ENCODE measurements at regions not wholly inside any gene's neighbourhood (a gene's known extent, or its start where the extent isn't known, plus 50 kb on each side); places are given as distances from the start of the nearest gene placed in this dataset.

DNA sequence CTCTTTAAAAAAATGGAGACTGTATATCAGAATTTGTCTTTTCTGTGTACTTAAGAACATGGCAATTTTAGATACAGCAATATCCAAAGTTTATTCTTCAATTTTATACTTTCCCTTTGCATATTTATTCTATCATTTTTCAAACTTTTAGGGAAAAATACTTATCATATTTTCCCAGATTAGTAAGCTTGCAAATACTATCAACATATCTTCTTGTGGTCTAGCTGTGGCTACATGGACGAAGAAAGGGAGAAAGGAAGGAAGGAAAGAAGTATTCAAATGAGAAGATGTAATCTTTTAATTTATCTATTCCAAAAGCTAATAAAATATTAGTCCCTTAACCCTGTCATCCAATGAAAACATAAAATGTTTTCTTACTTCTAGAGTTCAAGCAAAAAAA is 797.8 kb upstream of the GALNTL6 start:
- Mint-ChIP-seq H3K27me3 (no peaks in the 10 kb centered on the region), H3K4me3 (no peak overlapping the region)
- POLR2A ChIA-PET: no interaction called here

DNA sequence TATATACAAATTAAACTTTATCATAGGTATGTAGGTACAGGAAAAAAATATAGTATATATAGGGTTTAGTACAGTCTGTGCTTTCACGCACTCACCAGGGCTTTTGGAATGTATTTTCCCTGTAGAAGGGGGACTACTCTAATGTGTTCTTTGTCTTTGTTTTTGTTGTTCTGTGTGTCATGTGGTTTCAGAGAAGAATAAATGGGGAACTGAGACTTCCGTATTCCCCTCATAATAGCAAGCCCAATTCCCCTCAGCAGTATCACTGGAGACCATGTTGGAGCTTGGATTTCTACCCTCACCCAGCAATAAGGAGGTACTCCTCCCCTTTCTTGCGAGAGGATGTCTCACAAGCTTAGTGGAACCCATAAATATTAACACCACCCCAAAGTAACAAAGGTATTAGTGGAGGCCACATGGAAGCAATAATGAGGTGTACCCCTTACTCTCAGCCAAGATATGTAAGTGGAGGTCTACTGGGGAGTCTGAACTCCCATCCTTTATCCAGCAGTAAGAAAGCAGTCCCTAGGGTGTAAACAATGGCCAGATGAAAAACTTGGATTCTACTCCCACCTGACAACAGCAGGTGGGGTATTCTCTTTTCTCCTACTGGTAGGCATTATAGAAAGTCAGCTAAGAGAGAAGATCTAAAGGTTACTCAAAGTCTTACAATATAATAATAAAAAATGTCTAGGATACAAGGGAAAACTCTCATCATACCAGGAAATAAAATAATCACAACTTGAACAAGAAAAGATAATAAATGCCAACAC is 805.4 kb upstream of the GALNTL6 start:
- POLR2A ChIA-PET: no interaction called here
- H3K36me3 Mint-ChIP-seq (ENCODE audit: low read depth): no peaks in the 10 kb centered on the region
- no peaks in the 10 kb centered on the region for H3K27me3 Mint-ChIP-seq
- no peak overlapping the region for H3K27ac Mint-ChIP-seq
- no peaks in the 10 kb centered on the region for H3K4me1 Mint-ChIP-seq
- peaks cover 3% of the 10 kb centered on the region for H3K9me3 Mint-ChIP-seq
- no peak overlapping the region for H3K4me3 Mint-ChIP-seq
- DNase-seq: no peak
- CTCF ChIA-PET: no interaction called here

More for the DNA sequence above, 797.8 kb upstream of the GALNTL6 start:
- H3K9me3 Mint-ChIP-seq: peaks cover 3% of the 10 kb centered on the region
- H3K36me3 Mint-ChIP-seq (ENCODE audit: low read depth): no peaks in the 10 kb centered on the region
- DNase-seq: no peak
- H3K27ac Mint-ChIP-seq: no peak overlapping the region
- CTCF ChIA-PET: no interaction called here
- no peaks in the 10 kb centered on the region for H3K4me1 Mint-ChIP-seq

DNA sequence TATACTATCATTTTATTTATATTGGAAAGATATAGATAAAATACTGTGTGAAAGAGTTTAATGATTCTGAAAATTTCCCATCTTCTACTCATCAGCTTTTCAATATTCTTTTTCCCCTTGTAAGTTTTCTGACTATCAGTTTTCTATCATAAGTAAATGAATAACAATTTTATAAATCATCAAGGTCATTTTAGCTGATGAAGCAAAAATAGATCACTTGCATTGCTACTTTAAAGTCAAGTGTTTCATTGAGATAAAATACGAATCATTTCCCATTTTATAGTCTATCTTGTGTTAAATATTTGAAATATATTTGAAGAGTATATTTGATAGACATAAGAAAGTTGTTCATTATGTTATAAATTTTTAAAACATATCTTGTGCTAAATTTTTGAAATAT is 811.0 kb upstream of the GALNTL6 start:
- no peak overlapping the region for H3K4me3 Mint-ChIP-seq
- ChIA-PET CTCF (no interaction called here), POLR2A (no interaction called here)
- no peak for DNase-seq
- no peaks in the 10 kb centered on the region for H3K27me3 Mint-ChIP-seq
- H3K27ac Mint-ChIP-seq: no peak overlapping the region
- no peaks in the 10 kb centered on the region for H3K4me1 Mint-ChIP-seq
- no peaks in the 10 kb centered on the region for H3K36me3 Mint-ChIP-seq (ENCODE audit: low read depth)
- no peaks in the 10 kb centered on the region for H3K9me3 Mint-ChIP-seq

DNA sequence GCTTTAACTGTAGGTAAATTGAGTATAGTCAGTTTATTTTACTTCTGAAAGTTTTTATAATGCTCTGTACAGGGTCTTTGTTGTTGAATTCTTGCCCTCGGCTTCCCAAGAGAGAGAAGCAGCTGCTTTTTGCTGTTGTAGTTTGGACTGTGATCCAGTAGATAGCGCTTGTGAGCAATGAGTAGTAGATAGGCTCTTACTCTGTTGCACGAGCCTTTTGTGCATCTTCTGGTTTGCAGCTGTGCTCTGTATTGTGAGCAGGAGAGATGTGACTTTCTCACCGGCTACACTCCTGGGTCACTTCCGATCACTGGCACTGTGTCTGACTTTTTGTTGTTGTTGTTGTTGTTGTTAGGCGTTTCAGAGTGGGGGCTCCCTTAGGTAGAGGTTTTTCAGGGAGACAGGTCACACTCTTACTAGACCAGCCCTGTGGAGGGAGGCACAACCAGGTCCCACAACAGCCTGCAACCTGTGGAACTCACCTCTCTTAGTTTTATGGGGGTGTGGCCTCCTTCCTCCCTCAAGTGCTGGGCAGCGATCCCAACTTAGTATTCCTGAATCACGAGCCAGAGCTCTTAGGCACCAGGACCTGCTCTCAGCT is 822.1 kb upstream of the GALNTL6 start:
- no peak for DNase-seq
- ChIA-PET CTCF (no interaction called here), POLR2A (no interaction called here)
- Mint-ChIP-seq H3K27ac (no peak overlapping the region), H3K4me3 (no peak overlapping the region), H3K27me3 (no peaks in the 10 kb centered on the region), H3K36me3 (ENCODE audit: low read depth) (no peaks in the 10 kb centered on the region), H3K4me1 (no peaks in the 10 kb centered on the region), H3K9me3 (no peaks in the 10 kb centered on the region)

DNA sequence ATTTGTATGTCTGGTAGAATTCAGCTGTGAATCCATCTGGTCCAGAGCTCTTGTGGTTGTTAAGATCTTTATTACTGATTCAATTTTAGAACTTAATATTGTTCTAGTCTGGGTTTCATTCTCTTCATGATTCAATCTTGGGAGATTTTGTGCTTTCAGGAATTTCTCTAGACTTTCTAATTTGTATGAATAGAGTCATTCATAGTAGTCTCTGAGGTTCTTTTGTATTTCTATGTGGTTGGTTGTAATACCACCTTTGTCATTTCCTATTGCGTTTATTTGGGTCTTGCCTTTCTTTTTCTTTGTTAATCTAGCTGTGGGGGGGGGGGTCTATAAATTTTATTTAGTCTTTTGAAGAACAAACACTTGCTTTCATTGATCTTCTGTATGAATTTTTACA is 824.8 kb upstream of the GALNTL6 start:
- Mint-ChIP-seq H3K36me3 (ENCODE audit: low read depth) (no peaks in the 10 kb centered on the region), H3K4me3 (no peak overlapping the region), H3K27me3 (no peaks in the 10 kb centered on the region), H3K27ac (no peak overlapping the region), H3K9me3 (no peaks in the 10 kb centered on the region), H3K4me1 (no peaks in the 10 kb centered on the region)
- ChIA-PET CTCF (no interaction called here), POLR2A (no interaction called here)
- no peak for DNase-seq

DNA sequence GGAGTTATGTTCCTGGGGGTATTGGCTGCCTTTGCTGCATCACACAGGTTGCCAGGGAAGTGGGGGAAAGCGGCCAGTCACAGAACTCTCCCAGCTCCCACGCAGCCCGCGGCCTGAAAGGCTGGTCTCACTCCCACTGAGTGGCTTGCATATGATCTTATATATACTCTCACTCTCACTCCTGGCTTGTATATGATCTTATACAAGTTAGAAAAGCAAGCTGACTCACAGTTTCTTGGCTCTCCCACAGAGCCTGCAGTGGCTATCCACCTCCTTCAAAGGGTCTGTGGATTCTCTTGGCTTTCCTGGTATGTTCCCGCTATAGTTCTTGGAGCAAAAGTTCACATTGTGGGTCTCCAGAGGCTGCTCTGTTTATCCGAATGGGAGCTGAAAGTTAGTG is 833.5 kb upstream of the GALNTL6 start:
- no peaks in the 10 kb centered on the region for H3K9me3 Mint-ChIP-seq
- H3K36me3 Mint-ChIP-seq (ENCODE audit: low read depth): no peaks in the 10 kb centered on the region
- no peaks in the 10 kb centered on the region for H3K27me3 Mint-ChIP-seq
- DNase-seq: no peak
- no peak overlapping the region for H3K27ac Mint-ChIP-seq
- H3K4me3 Mint-ChIP-seq: no peak overlapping the region
- ChIA-PET POLR2A (no interaction called here), CTCF (no interaction called here)
- no peaks in the 10 kb centered on the region for H3K4me1 Mint-ChIP-seq

DNA sequence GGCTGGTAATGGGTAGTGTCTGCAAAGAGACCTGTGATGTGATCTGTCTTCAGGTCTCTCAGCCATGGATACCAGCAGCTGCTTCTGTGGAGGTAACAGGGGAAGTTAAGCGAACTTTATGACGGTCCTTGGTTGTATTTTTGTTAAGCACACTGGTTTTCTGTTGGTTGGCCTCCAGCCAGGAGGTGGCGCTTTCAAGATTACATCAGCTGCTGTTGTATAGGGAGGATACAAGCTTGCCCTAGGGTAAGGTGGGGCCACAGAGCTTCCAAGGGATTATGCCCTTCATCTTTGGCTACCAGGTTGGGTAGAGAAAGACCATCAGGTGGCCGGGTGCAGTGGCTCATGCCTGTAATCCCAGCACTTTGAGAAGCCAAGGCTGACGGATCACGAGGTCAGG is 834.2 kb upstream of the GALNTL6 start:
- Mint-ChIP-seq H3K36me3 (ENCODE audit: low read depth) (no peaks in the 10 kb centered on the region), H3K27me3 (no peaks in the 10 kb centered on the region), H3K9me3 (no peaks in the 10 kb centered on the region), H3K4me3 (no peak overlapping the region), H3K27ac (no peak overlapping the region), H3K4me1 (no peaks in the 10 kb centered on the region)
- DNase-seq: no peak
- CTCF ChIA-PET: no interaction called here
- POLR2A ChIA-PET: no interaction called here

DNA sequence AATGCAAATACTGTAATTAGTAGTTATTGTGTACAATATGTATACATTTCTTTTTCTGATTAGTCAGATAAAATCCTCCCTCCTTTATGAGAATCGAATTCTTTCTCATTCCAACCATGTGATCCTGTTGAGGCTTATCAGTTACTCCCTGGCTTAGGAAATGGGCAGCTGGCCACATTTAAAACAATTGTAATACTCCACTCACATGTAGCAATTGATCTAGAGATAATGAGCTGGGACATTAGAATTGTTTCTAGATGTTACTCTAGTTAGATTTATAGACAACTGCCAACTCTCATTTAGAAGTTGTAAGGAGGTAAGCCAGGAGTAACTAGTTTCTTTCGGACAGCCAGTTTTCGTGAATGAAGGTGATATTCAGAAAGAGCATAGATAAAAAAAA is 859.3 kb upstream of the AADAT start:
- no peaks in the 10 kb centered on the region for H3K4me1 Mint-ChIP-seq
- H3K27ac Mint-ChIP-seq: no peak overlapping the region
- ChIA-PET POLR2A (no interaction called here), CTCF (no interaction called here)
- H3K4me3 Mint-ChIP-seq: no peak overlapping the region
- no peak for DNase-seq
- H3K36me3 Mint-ChIP-seq (ENCODE audit: low read depth): no peaks in the 10 kb centered on the region
- H3K27me3 Mint-ChIP-seq: no peaks in the 10 kb centered on the region
- H3K9me3 Mint-ChIP-seq: no peaks in the 10 kb centered on the region

DNA sequence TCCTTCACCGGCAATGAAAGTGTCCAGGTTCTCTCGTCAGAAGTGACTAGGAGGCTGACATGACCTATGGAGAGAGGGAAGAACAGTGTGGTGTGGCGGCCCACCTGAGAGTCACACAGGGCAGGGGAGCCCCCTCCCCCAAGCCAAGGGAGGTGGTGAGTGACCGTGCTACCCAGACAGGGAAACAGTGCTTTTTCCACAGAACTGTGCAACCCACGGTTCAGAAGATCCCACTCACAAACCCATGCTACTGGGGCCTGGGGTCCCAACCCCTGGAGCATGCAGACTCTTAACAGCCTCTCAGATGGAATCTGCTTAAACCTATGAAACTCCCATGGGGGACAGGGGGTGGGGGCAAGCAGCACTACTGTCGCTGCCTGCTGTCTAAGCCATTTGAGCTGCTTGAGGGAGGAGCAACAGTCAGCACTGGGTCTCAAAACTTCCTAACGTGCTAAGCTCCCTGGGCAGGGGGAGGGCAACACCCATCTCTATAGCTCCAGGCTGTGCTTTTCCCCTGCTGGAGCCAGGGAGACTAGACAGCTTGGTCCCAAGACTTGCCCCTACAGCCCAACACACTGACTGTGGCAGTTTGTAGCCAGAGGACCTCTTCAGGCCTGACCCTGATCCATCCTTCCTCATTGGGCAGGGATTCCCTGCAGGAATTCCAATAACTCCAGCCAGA is 850.4 kb upstream of the AADAT start:
- H3K27ac Mint-ChIP-seq: no peak overlapping the region
- POLR2A ChIA-PET: no interaction called here

DNA sequence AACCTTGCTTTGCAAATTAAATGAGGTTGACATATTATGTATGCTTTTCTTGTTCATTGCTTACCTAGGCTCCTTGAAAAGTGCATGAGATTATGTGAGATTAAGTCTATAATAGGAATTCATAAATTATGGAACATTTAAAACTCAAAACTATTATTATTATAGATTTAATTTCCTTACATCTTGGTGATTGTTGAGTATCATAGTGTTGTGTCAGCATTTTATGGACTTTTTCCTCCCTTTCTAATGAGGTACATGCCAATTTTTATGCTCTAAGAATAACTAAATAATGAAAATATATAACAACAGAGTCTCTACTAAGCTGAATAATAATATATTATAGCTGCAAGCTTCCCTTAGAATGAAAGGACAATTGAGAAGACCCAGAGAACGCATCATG is 848.8 kb upstream of the AADAT start:
- peaks cover 13% of the 10 kb centered on the region for H3K9me3 Mint-ChIP-seq
- H3K4me1 Mint-ChIP-seq: no peaks in the 10 kb centered on the region
- H3K4me3 Mint-ChIP-seq: no peak overlapping the region
- ChIA-PET POLR2A (no interaction called here), CTCF (interaction anchor here (1.3 kb wide), 1 partner anchor 17 kb away, joined by 3 read pairs; no protein-coding TSS in a partner anchor)
- DNase-seq: no peak
- no peaks in the 10 kb centered on the region for H3K27me3 Mint-ChIP-seq
- no peak overlapping the region for H3K27ac Mint-ChIP-seq
- H3K36me3 Mint-ChIP-seq (ENCODE audit: low read depth): no peaks in the 10 kb centered on the region

More for the DNA sequence above, 850.4 kb upstream of the AADAT start:
- no peak for DNase-seq
- no peaks in the 10 kb centered on the region for H3K27me3 Mint-ChIP-seq
- H3K4me1 Mint-ChIP-seq: no peaks in the 10 kb centered on the region
- H3K4me3 Mint-ChIP-seq: no peak overlapping the region
- CTCF ChIA-PET: no interaction called here
- no peaks in the 10 kb centered on the region for H3K36me3 Mint-ChIP-seq (ENCODE audit: low read depth)
- H3K9me3 Mint-ChIP-seq: peaks cover 13% of the 10 kb centered on the region

DNA sequence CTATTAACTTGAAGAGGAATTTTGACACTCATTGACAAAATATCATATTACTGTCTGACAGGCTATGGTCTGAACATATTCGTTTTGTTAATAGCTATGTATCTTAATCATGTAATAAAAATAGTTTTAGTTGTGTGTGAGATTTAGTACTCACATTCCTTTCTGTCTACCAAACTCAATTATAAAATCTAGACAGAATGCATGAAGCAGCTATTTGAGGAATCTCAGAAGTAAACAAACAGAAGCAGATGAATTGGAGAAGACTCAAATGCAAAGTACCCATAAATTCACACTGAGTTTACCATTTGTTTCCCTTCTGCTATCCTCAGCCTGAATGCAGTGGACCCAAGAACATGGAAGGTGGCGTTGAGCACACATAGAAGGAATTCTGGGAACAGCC is 841.6 kb upstream of the AADAT start:
- CTCF ChIA-PET: interaction anchor here (1.0 kb wide), 1 partner anchor 14 kb away, joined by 3 read pairs; no protein-coding TSS in a partner anchor
- H3K27ac Mint-ChIP-seq: no peak overlapping the region

DNA sequence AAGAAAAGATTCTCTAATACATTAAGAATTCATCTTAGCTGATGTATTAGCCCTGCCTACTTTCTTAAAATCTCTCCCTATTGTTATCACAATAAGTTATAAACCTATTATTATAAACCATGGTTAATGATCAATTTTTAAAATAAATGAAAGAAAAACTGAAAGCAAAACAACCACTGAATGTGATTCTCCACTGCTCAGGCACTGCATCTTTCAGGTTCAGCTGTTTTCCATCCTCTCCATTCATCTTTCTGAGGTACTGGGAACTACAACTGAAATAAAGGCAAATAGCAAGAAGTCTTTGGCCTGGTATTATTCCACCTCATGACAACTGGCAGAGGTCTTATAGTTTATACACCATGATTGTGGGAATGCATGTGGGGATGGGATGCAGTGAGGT is 798.9 kb upstream of the AADAT start:
- Mint-ChIP-seq H3K4me3 (no peak overlapping the region), H3K9me3 (peaks cover 3% of the 10 kb centered on the region), H3K4me1 (no peaks in the 10 kb centered on the region), H3K27me3 (no peaks in the 10 kb centered on the region), H3K27ac (no peak overlapping the region), H3K36me3 (ENCODE audit: low read depth) (no peaks in the 10 kb centered on the region)
- CTCF ChIA-PET: no interaction called here
- POLR2A ChIA-PET: no interaction called here
- no peak for DNase-seq

More for the DNA sequence above, 841.6 kb upstream of the AADAT start:
- DNase-seq: no peak
- Mint-ChIP-seq H3K4me1 (no peaks in the 10 kb centered on the region), H3K27me3 (no peaks in the 10 kb centered on the region), H3K36me3 (ENCODE audit: low read depth) (no peaks in the 10 kb centered on the region), H3K4me3 (no peak overlapping the region), H3K9me3 (no peaks in the 10 kb centered on the region)
- POLR2A ChIA-PET: no interaction called here

DNA sequence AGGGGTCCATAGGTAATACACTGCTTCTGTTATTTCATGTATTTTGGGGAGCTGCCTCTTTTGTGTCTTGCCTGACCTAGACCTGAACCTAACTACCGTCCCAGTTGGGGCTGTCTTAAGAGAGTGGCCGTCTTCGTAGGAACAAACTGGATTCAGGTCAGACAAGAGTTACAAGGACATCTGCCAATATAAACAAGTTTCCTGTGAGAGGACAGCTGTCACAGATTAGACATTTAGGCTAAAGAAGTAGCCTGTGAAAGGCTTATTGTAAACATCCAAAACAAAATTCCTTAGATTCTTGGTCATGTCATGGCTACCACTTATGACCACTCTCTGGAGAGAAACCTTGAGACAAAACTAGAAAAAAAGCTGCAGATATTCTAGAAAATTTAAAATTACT is 797.6 kb upstream of the AADAT start:
- no peak for DNase-seq
- ChIA-PET CTCF (no interaction called here), POLR2A (no interaction called here)
- Mint-ChIP-seq H3K27ac (no peak overlapping the region), H3K9me3 (peaks cover 2% of the 10 kb centered on the region), H3K27me3 (no peaks in the 10 kb centered on the region), H3K4me3 (no peak overlapping the region), H3K36me3 (ENCODE audit: low read depth) (no peaks in the 10 kb centered on the region), H3K4me1 (no peaks in the 10 kb centered on the region)
